Mesodermal cell (in vitro differentiated cells): ENCODE measurements at regions not wholly inside any gene's neighbourhood (a gene's known extent, or its start where the extent isn't known, plus 50 kb on each side); places are given as distances from the start of the nearest gene placed in this dataset.

ENCODE experiments used
- H3K27ac ChIP-seq: 2 replicates; pipeline ENCODE4 v1.7.0; 2013; ENCODE audit warnings: mild to moderate bottlenecking, low read depth, low read length, moderate library complexity; ENCODE audit not compliant: severe bottlenecking
- H3K36me3 ChIP-seq: 2 replicates; pipeline ENCODE4 v1.7.1; 2013; ENCODE audit warnings: mild to moderate bottlenecking, low read length, moderate library complexity; ENCODE audit not compliant: control insufficient read depth, insufficient read depth
- H3K4me1 ChIP-seq: one replicate; pipeline ENCODE4 v1.7.1; 2013; ENCODE audit warnings: mild to moderate bottlenecking, low read length; ENCODE audit not compliant: insufficient read depth, control insufficient read depth, poor library complexity, severe bottlenecking
- H3K4me3 ChIP-seq: 2 replicates; pipeline ENCODE4 v1.7.0; 2013; ENCODE audit warnings: low read length, control low read depth, mild to moderate bottlenecking; ENCODE audit not compliant: insufficient read depth, poor library complexity, severe bottlenecking; ENCODE audit errors: extremely low read depth
- H3K9me3 ChIP-seq: 2 replicates; pipeline ENCODE4 v1.7.1; 2013; ENCODE audit warnings: mild to moderate bottlenecking, low read length, moderate library complexity; ENCODE audit not compliant: control insufficient read depth
- WGBS, 2 experiments: methylation state at CpG; one replicate each; pipeline ENCODE4 v1.1.5; 2013; ENCODE audit warnings: missing lambda C conversion rate in 2 of 2; ENCODE audit not compliant: insufficient coverage in 2 of 2; 5-methylcytosine and 5-hydroxymethylcytosine counted together

GRCh38 chr9:38277601-38278200 lies 114.8 kb upstream of the ALDH1B1 start:
- no peaks in the 10 kb centered on the region for H3K9me3 ChIP-seq
- no peaks in the 10 kb centered on the region for H3K4me1 ChIP-seq
- H3K36me3 ChIP-seq: no peaks in the 10 kb centered on the region
- WGBS, 2 experiments: 83 to 95% methylated on average over 5 to 6 of the region's 8 CpGs
- H3K27ac ChIP-seq: no peak overlapping the region
- H3K4me3 ChIP-seq: no peak overlapping the region

DNA sequence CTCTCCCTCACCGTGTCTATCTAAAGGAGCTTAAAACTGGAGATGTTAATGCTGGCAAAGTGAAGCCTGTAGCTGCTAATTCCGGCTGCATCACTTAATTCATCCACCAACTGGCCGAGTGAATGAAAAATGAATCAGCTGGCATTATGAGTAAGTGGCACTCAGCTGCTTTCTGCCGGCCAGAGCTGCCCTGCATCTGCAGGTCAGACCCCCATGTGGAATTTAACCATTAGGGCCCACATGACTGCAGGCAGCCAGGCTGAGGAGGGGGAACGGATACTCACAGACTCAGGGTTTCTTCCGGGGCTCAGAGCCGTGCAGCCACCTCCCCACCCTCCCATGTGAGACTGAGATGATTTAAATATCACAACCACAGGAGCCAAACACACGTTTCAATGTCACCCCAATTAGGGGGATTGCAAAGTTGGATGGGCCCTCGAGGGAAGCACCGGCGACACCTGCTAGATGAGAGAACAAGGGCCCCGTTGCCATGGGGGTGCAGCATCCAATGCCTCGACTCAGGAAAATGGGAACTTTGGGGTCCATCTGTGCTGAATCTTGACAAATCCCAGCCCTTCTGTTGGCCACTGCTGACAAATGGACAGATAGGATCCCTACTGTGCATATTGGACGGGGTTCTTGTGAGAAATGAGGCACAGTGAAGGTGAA lies 115.6 kb upstream of the ALDH1B1 start:
- no peaks in the 10 kb centered on the region for H3K4me1 ChIP-seq
- no peak overlapping the region for H3K27ac ChIP-seq
- WGBS, 2 experiments: 87 to 88% methylated on average over 8 to 10 of the region's 14 CpGs
- no peaks in the 10 kb centered on the region for H3K36me3 ChIP-seq
- no peaks in the 10 kb centered on the region for H3K9me3 ChIP-seq
- no peak overlapping the region for H3K4me3 ChIP-seq

- no peaks in the 10 kb centered on the region for H3K36me3 ChIP-seq
- WGBS, 2 experiments: 86 to 90% methylated on average over 2 to 3 of the region's 4 CpGs
- H3K4me3 ChIP-seq: no peak overlapping the region
- H3K9me3 ChIP-seq: no peaks in the 10 kb centered on the region
- H3K4me1 ChIP-seq: no peaks in the 10 kb centered on the region
- H3K27ac ChIP-seq: no peak overlapping the region
These were observed 117.7 kb upstream of the ALDH1B1 start for GRCh38 chr9:38274800-38275199.

DNA sequence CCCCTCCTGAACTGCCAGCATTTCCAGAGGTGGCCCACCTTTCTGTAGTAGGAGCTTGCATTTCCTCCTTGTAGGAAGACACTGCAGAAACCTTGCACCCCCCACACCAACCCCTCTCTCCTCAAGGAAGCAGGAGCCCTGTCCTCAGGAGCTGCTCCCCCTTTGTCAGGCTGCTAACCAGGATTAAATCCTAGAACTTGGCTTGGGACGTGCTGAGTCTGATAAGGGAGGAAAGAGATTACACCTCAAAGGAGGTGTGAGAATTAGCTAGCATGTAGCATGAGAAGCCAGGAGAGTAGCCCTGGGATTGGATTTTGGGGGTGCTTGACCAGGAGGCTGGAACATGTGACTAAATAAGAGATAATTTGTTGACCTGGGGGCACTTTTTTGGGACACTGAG lies 119.8 kb upstream of the ALDH1B1 start:
- WGBS, 2 experiments: 38 to 57% methylated on average over 1 of the region's 1 CpG
- H3K36me3 ChIP-seq: no peaks in the 10 kb centered on the region
- no peak overlapping the region for H3K4me3 ChIP-seq
- no peaks in the 10 kb centered on the region for H3K9me3 ChIP-seq
- H3K27ac ChIP-seq: no peak overlapping the region
- no peaks in the 10 kb centered on the region for H3K4me1 ChIP-seq

DNA sequence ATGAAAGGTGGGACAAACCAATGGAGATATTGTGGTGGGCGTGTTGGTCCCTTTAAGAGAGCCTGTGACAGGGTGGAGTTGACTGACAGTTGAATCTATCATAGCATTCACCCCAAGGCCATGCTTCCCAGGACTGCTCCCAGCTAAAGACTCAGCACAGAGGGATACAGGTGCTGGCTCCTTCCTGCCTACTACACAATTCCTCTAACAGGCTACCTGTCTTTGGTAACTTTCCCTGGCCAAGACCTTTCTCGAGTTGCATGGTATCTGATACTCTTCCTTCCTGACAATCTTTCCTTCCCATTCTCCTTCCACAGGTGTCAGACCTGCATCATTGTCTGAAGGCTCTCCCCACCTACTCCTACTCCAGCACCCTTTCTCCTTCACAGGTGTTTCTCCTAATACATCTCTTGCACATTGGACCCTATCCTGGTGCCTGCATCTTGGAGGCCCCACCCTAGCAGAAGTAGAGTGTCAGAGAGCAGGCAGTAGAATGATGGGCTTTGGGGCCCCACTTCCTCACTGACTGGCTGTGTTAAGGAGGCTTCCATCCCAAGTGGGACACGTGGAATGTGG lies 120.7 kb upstream of the ALDH1B1 start:
- no peaks in the 10 kb centered on the region for H3K36me3 ChIP-seq
- H3K27ac ChIP-seq: no peak overlapping the region
- WGBS, 2 experiments: 69 to 94% methylated on average over 2 of the region's 3 CpGs
- H3K4me1 ChIP-seq: no peaks in the 10 kb centered on the region
- H3K9me3 ChIP-seq: peaks cover 2% of the 10 kb centered on the region
- no peak overlapping the region for H3K4me3 ChIP-seq

- H3K4me3 ChIP-seq: no peak overlapping the region
- no peak overlapping the region for H3K27ac ChIP-seq
- H3K36me3 ChIP-seq: no peaks in the 10 kb centered on the region
- no peaks in the 10 kb centered on the region for H3K4me1 ChIP-seq
- H3K9me3 ChIP-seq: peaks cover 9% of the 10 kb centered on the region
- 71 to 90% methylated on average over 3 to 4 of the region's 4 CpGs for WGBS, 2 experiments
These were observed 122.7 kb upstream of the ALDH1B1 start for GRCh38 chr9:38269775-38270174.

DNA sequence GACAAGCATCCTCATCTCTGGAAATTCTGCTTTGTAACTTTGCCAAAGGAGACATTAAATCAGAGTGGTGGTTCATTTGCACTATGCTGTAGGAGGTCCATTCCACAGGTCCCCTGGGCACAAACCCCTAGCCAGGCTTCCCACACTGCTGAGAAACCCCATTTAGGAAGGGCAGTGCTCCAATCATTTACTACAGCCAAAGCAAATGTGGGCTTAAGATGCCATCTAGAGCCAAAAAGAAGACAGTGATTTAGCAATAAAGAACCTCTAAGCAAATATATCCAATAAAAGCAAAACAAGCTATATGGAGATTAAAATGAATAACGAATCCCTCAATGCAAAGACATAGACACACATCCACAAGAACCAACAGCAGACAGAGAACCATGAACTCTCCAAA lies 129.0 kb upstream of the ALDH1B1 start:
- Histone ChIP-seq H3K9me3 (peaks cover 9% of the 10 kb centered on the region), H3K36me3 (no peaks in the 10 kb centered on the region)
- WGBS, 2 experiments: 50% methylated on average over 1 of the region's 1 CpG; no CpG with 5 or more reads in 1 of the 2 experiments

DNA sequence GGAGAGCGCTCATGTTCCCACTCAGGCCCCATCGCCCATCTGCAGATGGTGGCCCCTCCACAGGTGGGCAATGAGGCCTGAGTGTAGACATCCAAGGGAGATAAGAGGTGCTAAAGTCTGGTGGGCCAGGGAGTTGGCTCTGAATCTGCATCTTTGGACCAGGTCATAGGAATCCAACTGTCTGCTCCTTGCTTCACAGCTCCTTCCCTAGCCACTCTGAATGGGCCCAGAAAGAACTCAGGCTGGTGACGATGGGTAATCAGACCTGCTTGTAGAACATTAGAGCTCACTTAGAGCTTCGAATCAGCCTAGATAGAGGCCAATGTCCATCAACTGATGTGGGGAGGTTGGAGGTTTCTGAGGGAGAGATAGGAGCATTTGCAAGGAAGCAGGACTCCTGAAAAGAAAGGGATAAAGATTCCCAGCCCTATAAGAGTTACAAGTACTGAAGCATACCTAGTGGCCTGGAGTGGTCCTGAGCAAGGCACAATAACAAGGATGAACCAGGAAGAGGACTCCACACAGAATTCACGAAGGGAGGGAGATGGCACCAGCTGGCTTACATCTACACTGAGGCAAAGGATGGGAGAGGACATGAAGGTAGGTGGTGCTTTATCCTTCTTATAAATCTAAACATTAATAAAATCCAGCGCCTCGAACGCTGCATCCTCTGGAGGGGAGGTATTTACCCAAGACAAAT lies 132.8 kb upstream of the ALDH1B1 start:
- Histone ChIP-seq H3K4me3 (no peak overlapping the region), H3K27ac (no peak overlapping the region), H3K4me1 (no peaks in the 10 kb centered on the region), H3K9me3 (no peaks in the 10 kb centered on the region), H3K36me3 (no peaks in the 10 kb centered on the region)
- 80 to 89% methylated on average over 2 to 3 of the region's 8 CpGs for WGBS, 2 experiments

More for the DNA sequence above, 129.0 kb upstream of the ALDH1B1 start:
- H3K27ac ChIP-seq: no peak overlapping the region
- H3K4me1 ChIP-seq: no peaks in the 10 kb centered on the region
- H3K4me3 ChIP-seq: no peak overlapping the region

DNA sequence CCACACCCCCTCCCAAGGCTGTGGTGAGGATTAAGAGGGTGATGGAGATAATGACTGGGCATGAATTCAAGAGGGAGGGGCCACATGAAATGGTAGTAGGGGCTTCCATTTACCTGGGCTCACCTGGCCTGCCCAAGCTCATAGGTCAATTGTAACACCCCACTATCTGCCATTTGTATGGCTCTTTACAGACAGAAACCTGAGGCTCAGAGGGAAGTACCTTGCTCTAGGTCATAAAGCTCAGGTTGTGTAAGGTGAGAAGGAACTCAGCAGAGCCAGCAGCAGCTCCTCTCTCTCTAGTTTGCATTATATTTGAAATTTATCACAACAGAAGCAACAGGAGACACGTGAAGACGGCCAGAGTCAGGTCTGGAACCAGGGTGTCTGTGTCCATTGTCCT lies 133.4 kb upstream of the ALDH1B1 start:
- Histone ChIP-seq H3K9me3 (no peaks in the 10 kb centered on the region), H3K4me3 (no peak overlapping the region), H3K36me3 (no peaks in the 10 kb centered on the region), H3K27ac (no peak overlapping the region), H3K4me1 (no peaks in the 10 kb centered on the region)
- 70 to 72% methylated on average over 2 of the region's 2 CpGs for WGBS, 2 experiments

- no peaks in the 10 kb centered on the region for H3K4me1 ChIP-seq
- H3K9me3 ChIP-seq: no peaks in the 10 kb centered on the region
- no peak overlapping the region for H3K4me3 ChIP-seq
- no peaks in the 10 kb centered on the region for H3K36me3 ChIP-seq
- no peak overlapping the region for H3K27ac ChIP-seq
- WGBS, 2 experiments: 88 to 91% methylated on average over 4 to 6 of the region's 6 CpGs
These were observed 134.8 kb upstream of the ALDH1B1 start for GRCh38 chr9:38257626-38258215.
